Adipocyte (in vitro differentiated cells): ENCODE measurements at regions not wholly inside any gene's neighbourhood (a gene's known extent, or its start where the extent isn't known, plus 50 kb on each side); places are given as distances from the start of the nearest gene placed in this dataset.
A peak's percentile ranks its signal among the peaks of the same experiment; 100 is the strongest.

ENCODE experiments used
- DNase-seq: peaks from one replicate; pipeline ENCODE4 v3.0.0-alpha.2; 2015; ENCODE audit warnings: low read depth
- H3K27me3 ChIP-seq: replicated peaks from 2 replicates; pipeline ENCODE4 v1.7.0; 2013; ENCODE audit warnings: mild to moderate bottlenecking, low read length, moderate library complexity; ENCODE audit not compliant: control insufficient read depth, insufficient read depth
- H3K36me3 ChIP-seq: 2 replicates; pipeline ENCODE4 v1.7.0; 2013; ENCODE audit warnings: low read length, mild to moderate bottlenecking, moderate library complexity; ENCODE audit not compliant: control insufficient read depth, insufficient read depth, severe bottlenecking
- H3K4me1 ChIP-seq: 2 replicates; pipeline ENCODE4 v1.7.0; 2013; ENCODE audit warnings: mild to moderate bottlenecking, low read length, moderate library complexity; ENCODE audit not compliant: control insufficient read depth, insufficient read depth
- H3K4me3 ChIP-seq: 2 replicates; pipeline ENCODE4 v1.7.0; 2013; ENCODE audit warnings: mild to moderate bottlenecking, low read length, moderate library complexity
- H3K9ac ChIP-seq: 2 replicates; pipeline ENCODE4 v1.7.0; 2013; ENCODE audit warnings: mild to moderate bottlenecking, low read length, moderate library complexity
- H3K9me3 ChIP-seq: 2 replicates; pipeline ENCODE4 v1.7.0; 2013; ENCODE audit warnings: mild to moderate bottlenecking, low read length, moderate library complexity; ENCODE audit not compliant: control insufficient read depth

GRCh38 chr5:73395256-73395655 is 53.3 kb downstream of the FOXD1 start:
- H3K4me1 ChIP-seq, result peaks cover 15% of the 10 kb centered on the region
- no peak overlapping the region for H3K4me3 ChIP-seq
- peaks cover 12% of the 10 kb centered on the region for H3K27me3 ChIP-seq
- no peak for DNase-seq
- no peaks in the 10 kb centered on the region for H3K36me3 ChIP-seq
- no peak overlapping the region for H3K9ac ChIP-seq
- no peaks in the 10 kb centered on the region for H3K9me3 ChIP-seq

GRCh38 chr5:73394610-73395009 is 54.0 kb downstream of the FOXD1 start:
- H3K9ac ChIP-seq, result no peak overlapping the region
- H3K9me3 ChIP-seq, result no peaks in the 10 kb centered on the region
- peaks cover 15% of the 10 kb centered on the region for H3K4me1 ChIP-seq
- H3K36me3 ChIP-seq, result no peaks in the 10 kb centered on the region
- DNase-seq, result no peak
- peaks cover 9% of the 10 kb centered on the region for H3K27me3 ChIP-seq
- no peak overlapping the region for H3K4me3 ChIP-seq

GRCh38 chr5:73393611-73394489 is 54.7 kb downstream of the FOXD1 start:
- no peak for DNase-seq
- Histone ChIP-seq H3K9me3 (no peaks in the 10 kb centered on the region), H3K36me3 (no peaks in the 10 kb centered on the region), H3K27me3 (peaks cover 9% of the 10 kb centered on the region), H3K4me1 (peaks cover 15% of the 10 kb centered on the region), H3K4me3 (no peak overlapping the region), H3K9ac (no peak overlapping the region)

- Histone ChIP-seq H3K9me3 (no peaks in the 10 kb centered on the region), H3K27me3 (peaks cover 9% of the 10 kb centered on the region), H3K4me3 (no peak overlapping the region), H3K36me3 (no peaks in the 10 kb centered on the region), H3K4me1 (peaks cover 15% of the 10 kb centered on the region), H3K9ac (no peak overlapping the region)
- DNase-seq, result no peak
Observed at GRCh38 chr5:73392775-73393174, 55.8 kb downstream of the FOXD1 start.

- peak; percentile 74 for DNase-seq
- H3K9ac ChIP-seq, result no peak overlapping the region
- H3K9me3 ChIP-seq, result peaks cover 1% of the 10 kb centered on the region
- H3K4me3 ChIP-seq, result no peak overlapping the region
- H3K36me3 ChIP-seq, result no peaks in the 10 kb centered on the region
- peaks cover 15% of the 10 kb centered on the region for H3K4me1 ChIP-seq
- H3K27me3 ChIP-seq, result peaks cover 9% of the 10 kb centered on the region
Observed at GRCh38 chr5:73391441-73391881, 57.1 kb downstream of the FOXD1 start.

- no peak for DNase-seq
- H3K4me3 ChIP-seq, result no peak overlapping the region
- H3K9ac ChIP-seq, result no peak overlapping the region
- no peaks in the 10 kb centered on the region for H3K36me3 ChIP-seq
- peaks cover 6% of the 10 kb centered on the region for H3K9me3 ChIP-seq
- peaks cover 7% of the 10 kb centered on the region for H3K27me3 ChIP-seq
- peaks cover 15% of the 10 kb centered on the region for H3K4me1 ChIP-seq
Observed at GRCh38 chr5:73390972-73391371, 57.6 kb downstream of the FOXD1 start.

GRCh38 chr5:73388740-73389139 is 59.8 kb downstream of the FOXD1 start:
- H3K4me3 ChIP-seq, result no peak overlapping the region
- no peak for DNase-seq

GRCh38 chr5:73388306-73388684 is 60.3 kb downstream of the FOXD1 start:
- no peaks in the 10 kb centered on the region for H3K36me3 ChIP-seq
- H3K9me3 ChIP-seq, result peaks cover 31% of the 10 kb centered on the region
- peaks cover 15% of the 10 kb centered on the region for H3K4me1 ChIP-seq
- no peak overlapping the region for H3K9ac ChIP-seq
- H3K27me3 ChIP-seq, result peaks cover 3% of the 10 kb centered on the region
- no peak overlapping the region for H3K4me3 ChIP-seq
- DNase-seq, result no peak

More at GRCh38 chr5:73388740-73389139, 59.8 kb downstream of the FOXD1 start:
- H3K4me1 ChIP-seq, result peaks cover 15% of the 10 kb centered on the region
- H3K9ac ChIP-seq, result no peak overlapping the region
- peaks cover 4% of the 10 kb centered on the region for H3K27me3 ChIP-seq
- H3K36me3 ChIP-seq, result no peaks in the 10 kb centered on the region
- H3K9me3 ChIP-seq, result peaks cover 28% of the 10 kb centered on the region

GRCh38 chr5:73387601-73388305 is 60.8 kb downstream of the FOXD1 start:
- Histone ChIP-seq H3K36me3 (no peaks in the 10 kb centered on the region), H3K27me3 (peaks cover 8% of the 10 kb centered on the region), H3K9ac (no peak overlapping the region), H3K4me3 (no peak overlapping the region), H3K4me1 (peaks cover 15% of the 10 kb centered on the region), H3K9me3 (peaks cover 36% of the 10 kb centered on the region)
- DNase-seq, result no peak

- Histone ChIP-seq H3K4me3 (no peak overlapping the region), H3K36me3 (no peaks in the 10 kb centered on the region), H3K4me1 (peaks cover 15% of the 10 kb centered on the region), H3K27me3 (peaks cover 13% of the 10 kb centered on the region), H3K9ac (no peak overlapping the region), H3K9me3 (peaks cover 40% of the 10 kb centered on the region)
- DNase-seq, result no peak
Observed at GRCh38 chr5:73387149-73387591, 61.4 kb downstream of the FOXD1 start.

- peaks cover 53% of the 10 kb centered on the region for H3K9me3 ChIP-seq
- no peaks in the 10 kb centered on the region for H3K4me1 ChIP-seq
- no peak overlapping the region for H3K9ac ChIP-seq
- peaks cover 28% of the 10 kb centered on the region for H3K27me3 ChIP-seq
- H3K4me3 ChIP-seq, result peak overlapping the region; percentile 51
- no peak for DNase-seq
- H3K36me3 ChIP-seq, result no peaks in the 10 kb centered on the region
Observed at GRCh38 chr5:73384861-73385260, 63.7 kb downstream of the FOXD1 start.
